ENCODE measurements at regions not wholly inside any gene's neighbourhood (a gene's known extent, or its start where the extent isn't known, plus 50 kb on each side); places are given as distances from the start of the nearest gene placed in this dataset.

DNA sequence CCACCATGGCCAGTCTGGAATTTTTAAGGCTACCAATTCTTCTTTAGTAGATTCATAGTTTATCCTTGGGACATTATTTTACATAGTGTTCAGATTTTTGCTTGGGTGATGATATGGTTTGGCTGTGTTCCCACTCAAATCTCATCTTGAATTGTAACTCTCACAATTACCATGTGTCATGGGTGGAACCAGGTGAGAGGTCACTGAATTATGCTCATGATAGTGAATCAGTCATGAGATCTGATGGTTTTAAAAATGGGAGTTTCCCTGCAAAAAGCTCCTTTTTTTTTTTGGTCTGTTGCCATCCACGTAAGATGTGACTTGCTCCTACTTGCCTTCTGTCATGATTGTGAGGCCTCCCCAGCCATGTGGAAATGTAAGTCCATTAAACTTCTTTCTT, 163.9 kb downstream of the GABRG2 start:
- no peak overlapping the region for H3K27ac ChIP-seq
- no peaks in the 10 kb centered on the region for H3K27me3 ChIP-seq (replicated peaks)
- no peak overlapping the region for H3K4me3 ChIP-seq (ENCODE audit: low read depth, low read length)
- in situ Hi-C loops (cut with HindIII; ENCODE audit: low pct_ligation_motif_present, low sequenced_read_pairs) = no loop called here
- no peaks in the 10 kb centered on the region for H3K36me3 ChIP-seq (replicated peaks)
- no peak for DNase-seq
- TF ChIP-seq, protein P1, sequence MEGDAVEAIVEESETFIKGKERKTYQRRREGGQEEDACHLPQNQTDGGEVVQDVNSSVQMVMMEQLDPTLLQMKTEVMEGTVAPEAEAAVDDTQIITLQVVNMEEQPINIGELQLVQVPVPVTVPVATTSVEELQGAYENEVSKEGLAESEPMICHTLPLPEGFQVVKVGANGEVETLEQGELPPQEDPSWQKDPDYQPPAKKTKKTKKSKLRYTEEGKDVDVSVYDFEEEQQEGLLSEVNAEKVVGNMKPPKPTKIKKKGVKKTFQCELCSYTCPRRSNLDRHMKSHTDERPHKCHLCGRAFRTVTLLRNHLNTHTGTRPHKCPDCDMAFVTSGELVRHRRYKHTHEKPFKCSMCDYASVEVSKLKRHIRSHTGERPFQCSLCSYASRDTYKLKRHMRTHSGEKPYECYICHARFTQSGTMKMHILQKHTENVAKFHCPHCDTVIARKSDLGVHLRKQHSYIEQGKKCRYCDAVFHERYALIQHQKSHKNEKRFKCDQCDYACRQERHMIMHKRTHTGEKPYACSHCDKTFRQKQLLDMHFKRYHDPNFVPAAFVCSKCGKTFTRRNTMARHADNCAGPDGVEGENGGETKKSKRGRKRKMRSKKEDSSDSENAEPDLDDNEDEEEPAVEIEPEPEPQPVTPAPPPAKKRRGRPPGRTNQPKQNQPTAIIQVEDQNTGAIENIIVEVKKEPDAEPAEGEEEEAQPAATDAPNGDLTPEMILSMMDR (IDR thresholded peaks at IDR 0.05; ENCODE audit: low read depth, low read length, missing control alignments) = no peak

DNA sequence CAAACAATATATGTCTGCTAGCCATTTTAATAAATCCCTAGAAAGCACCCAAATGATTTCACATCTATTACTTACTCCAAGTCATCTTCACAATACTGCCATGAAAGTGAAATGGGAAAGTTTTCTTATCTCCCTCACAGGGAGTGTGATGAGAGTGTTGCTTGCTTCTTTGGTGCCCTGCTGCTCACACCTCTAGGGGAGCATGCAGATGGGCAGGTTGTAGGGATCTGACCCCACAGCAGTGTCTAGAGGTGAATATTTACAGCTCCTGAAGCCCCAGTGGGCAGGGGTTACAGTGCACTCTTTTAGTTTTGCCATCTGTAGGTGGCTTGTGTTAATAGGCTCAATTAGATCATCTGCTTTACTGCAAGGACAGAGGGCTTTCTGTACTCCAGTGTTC, 173.2 kb downstream of the GABRG2 start:
- no peak overlapping the region for H3K4me3 ChIP-seq (ENCODE audit: low read depth, low read length)
- DNase-seq = no peak
- in situ Hi-C loops (cut with HindIII; ENCODE audit: low pct_ligation_motif_present, low sequenced_read_pairs) = no loop called here
- TF ChIP-seq, protein P1 (IDR thresholded peaks at IDR 0.05; ENCODE audit: low read depth, low read length, missing control alignments) = no peak
- no peaks in the 10 kb centered on the region for H3K27me3 ChIP-seq (replicated peaks)
- no peaks in the 10 kb centered on the region for H3K36me3 ChIP-seq (replicated peaks)
- H3K27ac ChIP-seq = no peak overlapping the region

DNA sequence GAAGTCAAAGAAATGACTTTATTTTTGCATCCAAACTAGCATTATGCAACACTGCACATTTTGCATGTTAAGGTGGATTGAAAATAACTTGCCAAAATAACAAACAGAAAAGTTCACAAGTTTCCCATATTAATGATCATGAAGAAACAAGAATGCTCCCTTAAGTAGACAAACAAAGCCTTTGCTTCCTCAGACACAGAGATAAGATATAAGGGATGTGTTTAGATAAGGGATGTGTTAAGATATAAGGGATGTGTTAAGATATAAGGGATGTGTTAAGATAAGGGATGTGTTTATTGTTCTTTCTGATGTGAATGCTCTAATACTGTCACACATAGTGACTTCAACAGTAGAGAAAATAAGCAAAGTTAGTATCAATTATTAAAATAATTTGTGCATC, 174.8 kb downstream of the GABRG2 start:
- in situ Hi-C loops (cut with HindIII; ENCODE audit: low pct_ligation_motif_present, low sequenced_read_pairs) = no loop called here
- Histone ChIP-seq H3K27me3 (replicated peaks) (no peaks in the 10 kb centered on the region), H3K27ac (no peak overlapping the region), H3K36me3 (replicated peaks) (no peaks in the 10 kb centered on the region), H3K4me3 (ENCODE audit: low read depth, low read length) (no peak overlapping the region)
- TF ChIP-seq, protein P1 (IDR thresholded peaks at IDR 0.05; ENCODE audit: low read depth, low read length, missing control alignments) = no peak
- no peak for DNase-seq

DNA sequence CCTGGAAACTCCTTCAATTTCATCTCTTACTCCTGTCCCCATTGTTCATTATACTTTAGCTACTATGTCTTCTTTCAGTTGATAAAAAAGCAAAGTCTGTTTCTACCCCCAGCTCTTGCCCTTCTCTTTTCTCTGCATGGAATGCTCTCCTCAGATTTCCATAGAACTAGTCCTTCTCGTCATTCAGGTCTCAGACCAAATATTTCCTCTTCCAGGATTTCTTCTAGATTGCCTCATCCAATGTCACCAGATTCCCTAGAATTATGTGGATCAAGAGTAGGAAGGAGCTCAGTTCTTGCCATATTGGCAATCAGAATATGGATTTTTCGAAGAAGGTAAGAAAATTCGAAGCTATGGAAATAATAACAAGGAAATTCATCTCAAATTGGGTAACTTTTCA, 176.1 kb downstream of the GABRG2 start:
- H3K27ac ChIP-seq = no peak overlapping the region
- H3K36me3 ChIP-seq (replicated peaks) = no peaks in the 10 kb centered on the region
- in situ Hi-C loops (cut with HindIII; ENCODE audit: low pct_ligation_motif_present, low sequenced_read_pairs) = no loop called here
- no peak overlapping the region for H3K4me3 ChIP-seq (ENCODE audit: low read depth, low read length)
- no peak for DNase-seq
- TF ChIP-seq, protein P1 (IDR thresholded peaks at IDR 0.05; ENCODE audit: low read depth, low read length, missing control alignments) = no peak
- no peaks in the 10 kb centered on the region for H3K27me3 ChIP-seq (replicated peaks)

DNA sequence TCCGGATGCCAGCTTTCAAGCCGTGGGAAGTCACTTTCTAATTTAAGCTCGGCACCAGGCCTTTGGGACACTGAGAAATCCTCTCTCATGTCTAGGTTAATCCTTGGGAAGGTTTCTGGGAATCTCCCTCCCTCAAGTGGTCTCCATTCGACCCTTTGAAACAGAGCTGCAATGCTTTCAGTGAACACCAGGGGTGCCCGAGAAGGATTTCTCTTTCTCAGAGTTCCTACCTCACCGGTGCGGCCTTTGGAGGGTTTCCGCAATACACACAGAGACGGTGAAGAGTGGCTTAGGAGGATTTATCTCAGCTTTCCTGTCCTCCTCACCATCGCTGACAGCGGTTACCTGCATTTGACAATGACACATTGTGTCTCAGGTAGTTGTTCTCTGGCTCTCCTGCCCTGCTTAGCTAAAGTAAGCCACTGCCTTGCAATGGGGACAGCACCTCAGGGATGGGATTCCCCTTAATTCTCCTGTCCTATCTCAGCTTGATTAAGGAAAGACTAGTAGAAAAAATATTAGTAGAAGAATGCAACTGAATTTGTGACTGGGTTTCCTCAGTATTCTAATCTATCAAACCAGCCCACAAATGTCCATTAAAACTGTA, 180.6 kb downstream of the GABRG2 start:
- in situ Hi-C loops (cut with HindIII; ENCODE audit: low pct_ligation_motif_present, low sequenced_read_pairs) = no loop called here
- Histone ChIP-seq H3K4me3 (ENCODE audit: low read depth, low read length) (no peak overlapping the region), H3K27ac (no peak overlapping the region), H3K27me3 (replicated peaks) (no peaks in the 10 kb centered on the region), H3K36me3 (replicated peaks) (no peaks in the 10 kb centered on the region)
- no peak for DNase-seq
- TF ChIP-seq, protein P1 (IDR thresholded peaks at IDR 0.05; ENCODE audit: low read depth, low read length, missing control alignments) = peak; percentile 38

DNA sequence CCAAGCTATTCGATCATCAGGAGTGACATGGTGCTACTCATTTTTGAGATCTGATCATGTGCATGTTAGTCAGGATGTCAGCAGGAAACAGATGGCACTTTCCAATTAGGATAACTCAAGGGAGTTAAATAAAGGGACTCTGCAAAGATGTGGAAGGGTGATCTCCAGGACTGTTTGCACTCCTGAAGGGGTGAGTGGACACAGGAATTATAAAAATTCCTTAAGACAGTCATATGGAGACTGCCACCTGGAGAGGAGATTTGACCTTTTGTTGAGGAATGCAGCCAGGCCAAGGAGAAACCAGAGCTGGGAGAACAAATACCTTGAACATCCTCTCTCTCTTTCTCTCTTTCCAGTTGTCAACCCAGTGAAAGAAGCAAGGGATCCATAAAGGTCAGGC, 189.1 kb downstream of the GABRG2 start:
- H3K36me3 ChIP-seq (replicated peaks) = no peaks in the 10 kb centered on the region
- TF ChIP-seq, protein P1 (IDR thresholded peaks at IDR 0.05; ENCODE audit: low read depth, low read length, missing control alignments) = no peak
- in situ Hi-C loops (cut with HindIII; ENCODE audit: low pct_ligation_motif_present, low sequenced_read_pairs) = no loop called here
- no peak overlapping the region for H3K27ac ChIP-seq
- no peak overlapping the region for H3K4me3 ChIP-seq (ENCODE audit: low read depth, low read length)
- DNase-seq = no peak
- H3K27me3 ChIP-seq (replicated peaks) = no peaks in the 10 kb centered on the region

All from brain microvascular endothelial cell (primary cell).